Raji (cell line): ENCODE measurements at regions not wholly inside any gene's neighbourhood (a gene's known extent, or its start where the extent isn't known, plus 50 kb on each side); places are given as distances from the start of the nearest gene placed in this dataset.

Experiments used
- POLR2A ChIP-seq: IDR thresholded peaks from 2 replicates; pipeline ENCODE4 v1.6.1; 2011; ENCODE audit warnings: low read depth, low read length, control low read depth; ENCODE audit not compliant: insufficient read depth

- TF ChIP-seq POLR2A = no peak
Measured at GRCh38 chr5:54895816-54896341, 89.5 kb downstream of the ESM1 start.

DNA sequence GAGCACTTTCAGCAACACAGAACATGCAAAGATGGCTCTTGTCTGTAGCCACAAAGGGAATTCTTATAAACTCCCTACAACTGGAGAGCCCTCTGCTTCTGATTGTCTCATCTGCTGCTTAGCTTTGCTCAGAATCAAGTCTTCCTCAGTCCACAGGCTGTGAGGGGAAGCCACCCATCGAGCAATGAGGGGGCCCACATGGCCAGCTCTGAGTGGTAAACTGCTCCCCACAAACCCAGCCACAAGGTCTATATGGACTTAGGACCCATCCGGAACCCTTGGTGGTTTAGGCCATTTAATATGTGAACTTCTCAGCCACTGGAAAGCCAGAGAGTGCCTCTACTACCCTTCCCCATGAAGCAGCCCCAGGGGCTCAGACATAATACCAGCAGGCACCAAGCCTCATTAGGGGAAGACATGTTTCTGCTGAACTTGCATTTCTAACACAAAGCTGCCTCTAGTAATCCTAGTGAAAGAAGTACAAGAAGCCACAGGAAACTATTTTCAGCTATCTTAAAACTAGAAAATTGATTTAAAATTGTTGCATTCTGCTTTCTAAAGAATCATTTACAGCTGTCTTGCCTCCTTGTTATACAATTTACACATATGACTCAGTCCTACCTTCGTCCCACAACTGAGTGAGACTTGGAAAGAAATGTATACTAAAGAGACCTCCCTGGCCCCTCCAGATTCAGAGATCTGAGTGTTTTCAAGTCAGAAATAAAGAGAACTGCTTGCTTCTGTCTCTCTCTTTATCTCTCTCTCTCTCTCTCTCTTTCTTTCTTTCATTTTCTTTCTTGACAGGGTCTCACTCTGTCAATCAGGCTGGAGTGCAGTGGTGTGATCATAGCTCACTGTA, 90.2 kb downstream of the ESM1 start:
- TF ChIP-seq POLR2A = no peak

DNA sequence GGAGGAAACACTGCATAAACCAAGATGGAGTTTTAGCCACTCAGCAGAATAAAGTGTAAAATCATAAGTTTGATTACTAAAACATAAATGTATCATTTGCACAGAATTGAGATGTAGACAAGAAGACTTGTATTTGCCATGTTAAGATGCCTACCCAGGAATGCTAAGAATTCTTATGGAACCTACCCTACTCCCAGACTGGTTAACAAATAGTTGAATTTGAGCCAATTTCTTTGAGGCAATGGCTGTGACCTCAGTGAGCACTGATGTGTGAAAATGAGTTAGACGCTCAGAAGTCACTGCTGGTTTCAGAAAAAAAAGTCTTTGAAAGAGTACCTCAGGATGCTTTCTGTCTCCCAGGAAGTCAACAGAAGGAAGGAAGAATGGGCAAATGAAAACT, 95.6 kb downstream of the ESM1 start:
- no peak for TF ChIP-seq POLR2A

DNA sequence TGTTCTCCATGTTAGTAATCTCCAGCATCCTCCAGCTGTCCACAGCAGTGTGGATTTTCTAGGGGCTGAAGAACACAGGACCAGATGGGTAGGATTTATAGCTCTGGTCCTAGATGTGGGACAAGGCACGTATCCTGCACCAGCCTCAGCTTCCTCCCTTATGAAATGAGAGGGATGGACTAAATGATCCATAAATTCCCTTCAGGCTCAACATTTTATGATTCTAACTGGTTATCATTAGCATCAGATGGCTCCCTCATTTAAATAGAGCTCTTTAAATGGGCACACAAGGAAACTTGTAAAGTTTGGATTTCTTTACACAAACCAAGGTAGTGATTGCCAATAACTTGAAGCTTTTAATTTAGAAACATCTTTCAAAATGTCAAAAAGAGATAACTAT, 97.7 kb downstream of the ESM1 start:
- TF ChIP-seq POLR2A = no peak

GRCh38 chr5:54886866-54887265, 98.5 kb downstream of the ESM1 start:
- TF ChIP-seq POLR2A = no peak

DNA sequence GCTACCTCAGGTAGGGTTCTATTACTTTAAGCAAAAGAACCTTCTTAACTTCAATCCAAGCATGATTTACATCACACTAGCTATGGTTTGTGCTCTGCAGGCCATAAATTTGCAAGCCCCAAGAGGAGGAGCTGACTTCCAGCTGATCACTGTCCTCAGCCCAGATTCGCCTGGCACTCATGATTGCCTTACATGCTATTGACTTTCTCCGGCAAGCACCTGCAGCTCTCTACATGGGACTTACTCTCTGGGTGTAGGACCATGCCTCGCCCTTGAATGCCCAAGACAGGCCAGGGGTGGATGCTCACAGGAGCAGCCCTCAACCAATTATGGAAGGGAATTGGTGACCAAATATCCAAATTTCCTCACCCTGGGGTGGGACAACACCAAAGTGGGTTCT, 99.8 kb downstream of the ESM1 start:
- TF ChIP-seq POLR2A = no peak

DNA sequence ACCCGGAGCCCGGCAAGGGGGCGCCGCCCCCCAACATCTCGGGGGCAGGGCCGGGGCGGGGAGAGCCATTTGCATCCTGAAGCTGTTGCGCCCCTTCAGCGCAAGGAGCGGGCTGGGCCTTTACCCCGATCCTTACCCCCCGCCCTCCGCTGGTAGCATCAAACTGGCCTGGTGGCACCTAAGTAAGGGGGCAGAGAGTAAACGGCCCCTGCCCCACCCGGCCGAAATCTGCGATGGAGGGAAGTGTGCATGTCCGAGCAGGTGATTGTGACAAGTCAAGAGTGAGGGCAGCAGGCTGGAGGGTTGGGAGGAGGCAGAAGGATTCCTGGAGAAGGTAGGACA, 101.2 kb downstream of the ESM1 start:
- no peak for TF ChIP-seq POLR2A

DNA sequence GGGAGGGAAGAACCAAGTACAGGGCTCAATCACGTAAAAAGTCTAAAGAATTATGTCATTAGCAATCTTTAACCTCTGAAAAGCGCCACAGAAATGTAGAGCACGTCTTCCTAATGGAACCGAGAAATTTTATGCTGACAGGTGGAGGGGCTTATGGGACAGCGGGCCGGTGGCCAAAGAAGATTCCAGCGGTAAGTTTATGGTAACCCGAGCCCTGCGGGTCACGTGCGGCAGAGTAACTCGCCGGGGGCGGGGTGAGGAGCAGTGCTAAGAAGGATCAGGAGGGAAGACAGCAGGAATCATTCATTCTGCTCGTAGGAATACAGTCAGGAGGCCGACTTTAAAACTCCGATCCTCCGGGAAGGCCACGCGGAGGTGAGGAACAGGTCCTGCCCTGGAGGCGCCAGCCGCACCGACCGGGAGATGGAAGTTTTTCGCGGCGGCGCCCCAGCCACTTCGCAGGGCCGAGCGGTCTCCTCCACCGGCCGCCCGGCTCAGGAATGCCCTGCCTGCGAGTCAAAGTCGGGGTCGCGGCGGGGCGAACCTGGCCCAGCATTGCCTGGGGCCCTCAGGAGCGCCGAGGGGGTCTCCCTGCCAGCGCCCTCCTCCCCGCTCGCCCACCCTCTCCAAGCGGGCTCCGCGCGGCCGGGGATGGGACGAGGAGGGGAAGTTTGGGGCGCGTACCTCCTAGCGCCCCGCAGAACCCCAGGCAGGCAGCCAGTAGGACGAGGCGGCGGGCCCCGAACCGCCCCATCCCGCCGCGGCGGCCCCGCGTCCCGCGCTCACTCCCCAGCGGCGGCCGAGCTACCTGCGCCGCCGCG, 101.8 kb downstream of the ESM1 start:
- TF ChIP-seq POLR2A = no peak

- TF ChIP-seq POLR2A = no peak
Measured at GRCh38 chr5:54882841-54883240, 102.6 kb downstream of the ESM1 start.

- TF ChIP-seq POLR2A = no peak
Measured at GRCh38 chr5:54882101-54882500, 103.3 kb downstream of the ESM1 start.

GRCh38 chr5:54881286-54882005, 103.9 kb downstream of the ESM1 start:
- TF ChIP-seq POLR2A = no peak

DNA sequence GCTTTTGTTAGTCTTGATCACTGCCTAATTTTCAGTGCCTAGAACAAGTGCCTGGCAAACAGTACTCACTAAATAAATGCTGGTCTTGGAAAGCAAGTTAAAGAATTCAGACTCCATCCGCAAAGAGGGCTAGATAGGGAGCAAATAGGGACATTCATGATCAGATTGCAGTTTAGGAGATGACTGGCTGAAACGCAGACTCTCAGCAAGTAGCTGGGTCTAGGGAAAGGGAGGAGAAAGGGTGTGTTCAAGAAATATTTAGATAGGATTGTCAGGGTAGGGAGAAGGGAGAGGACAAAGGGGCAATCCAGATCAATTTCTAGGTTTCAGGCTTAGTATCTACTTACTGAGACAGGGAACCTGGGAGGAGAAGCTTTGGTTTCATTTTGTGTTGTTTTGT, 108.4 kb downstream of the ESM1 start:
- TF ChIP-seq POLR2A = no peak

DNA sequence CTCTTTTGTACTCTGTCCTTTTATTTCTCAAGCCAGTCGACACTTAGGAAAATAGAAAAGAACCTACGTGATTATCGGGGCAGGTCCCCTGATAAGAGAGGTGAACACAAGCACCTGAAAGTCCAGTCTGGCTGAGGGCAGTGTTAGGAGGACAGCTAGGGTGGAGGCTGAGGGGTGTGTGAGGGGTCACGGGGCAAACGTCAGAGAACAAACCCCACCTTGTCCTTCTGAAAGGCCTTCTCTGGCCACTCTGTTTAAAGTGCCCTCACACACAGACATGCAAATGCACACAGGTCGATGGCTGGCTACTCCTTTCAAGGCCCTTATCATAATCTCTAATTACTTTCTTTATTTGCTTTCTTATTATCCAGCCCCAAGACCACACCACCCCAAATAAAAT, 108.8 kb downstream of the ESM1 start:
- no peak for TF ChIP-seq POLR2A

DNA sequence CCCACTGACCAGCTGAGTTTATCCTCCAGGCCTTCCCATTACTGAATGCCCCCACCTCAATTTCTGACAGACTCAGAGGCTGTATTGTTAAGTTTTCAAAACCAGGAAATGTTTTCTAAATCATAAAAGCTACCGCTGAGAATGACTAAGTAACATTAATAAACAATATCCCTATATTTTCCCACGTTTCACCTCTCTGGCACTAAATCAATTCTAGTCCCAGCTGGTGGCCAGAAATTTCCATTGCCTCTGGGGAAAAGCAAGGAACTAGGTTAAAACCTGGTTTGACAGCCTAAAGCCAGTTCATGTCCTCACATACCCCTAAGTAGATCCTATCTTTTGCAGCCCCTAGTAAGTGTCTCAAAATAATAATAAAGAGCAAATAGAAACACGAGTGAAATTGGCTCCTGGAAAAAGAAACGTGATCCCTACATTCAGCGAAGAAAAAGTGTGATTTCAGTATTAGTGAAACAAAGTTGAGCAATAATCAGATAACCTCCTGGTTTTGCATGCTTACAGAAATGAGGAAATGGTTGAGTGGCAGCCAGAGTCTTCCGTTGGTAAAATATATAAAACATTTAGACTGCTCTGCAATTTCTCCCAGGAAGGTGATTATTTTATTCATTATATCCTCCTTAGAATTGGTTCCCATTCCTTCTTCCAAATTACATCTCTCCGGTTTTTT, 110.9 kb downstream of the ESM1 start:
- TF ChIP-seq POLR2A = no peak

- no peak for TF ChIP-seq POLR2A
Measured at GRCh38 chr5:54873691-54874090, 111.7 kb downstream of the ESM1 start.

DNA sequence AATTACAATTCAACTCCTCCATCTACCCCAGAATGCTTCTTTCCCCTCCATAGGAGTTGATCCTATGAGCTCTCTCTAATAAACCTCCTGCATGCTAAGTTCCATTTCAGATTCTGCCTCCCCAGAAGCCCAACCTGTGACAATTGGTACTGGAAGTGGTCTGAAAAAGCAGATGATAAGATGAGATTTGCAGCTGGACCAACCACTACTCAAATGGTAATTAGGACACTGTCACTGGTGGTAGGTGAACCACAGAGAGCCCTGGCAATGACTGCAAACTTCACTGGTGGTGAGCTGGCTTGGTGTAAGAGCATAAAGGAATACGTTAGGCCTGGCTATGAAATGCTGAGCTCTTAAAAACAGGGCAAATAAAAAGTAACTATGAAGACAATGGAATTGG, 112.6 kb downstream of the ESM1 start:
- no peak for TF ChIP-seq POLR2A

GRCh38 chr5:54870271-54870670, 115.1 kb downstream of the ESM1 start:
- TF ChIP-seq POLR2A = no peak
